Cardiac fibroblast (primary cell): ENCODE measurements at regions not wholly inside any gene's neighbourhood (a gene's known extent, or its start where the extent isn't known, plus 50 kb on each side); places are given as distances from the start of the nearest gene placed in this dataset.

ENCODE experiments used
- DNase-seq, 2 donors: peaks; one replicate each; pipeline versions ENCODE4 v3.0.0 to v3.0.0-alpha.2; 2010; ENCODE audit warnings: low read depth in 2 of 2
- H3K4me3 ChIP-seq, 2 donors: replicated peaks in 1 of 2; 1 replicate in 1 of 2; 2 replicates in 1 of 2; pipeline ENCODE4 v1.5.1; 2011; ENCODE audit warnings: low read depth in 2 of 2, low read length in 2 of 2, mild to moderate bottlenecking in 2 of 2, moderate library complexity in 1 of 2
- TF ChIP-seq, protein P1 (sequence below): IDR thresholded peaks from one replicate; pipeline ENCODE4 v1.5.1; 2011; ENCODE audit warnings: low read depth, mild to moderate bottlenecking, low read length, inconsistent platforms

GRCh38 chr5:171578049-171578828 is 158.8 kb downstream of the FGF18 start:
- DNase-seq: peak in 1 of 2 donors; percentile 26
- TF ChIP-seq, protein P1, sequence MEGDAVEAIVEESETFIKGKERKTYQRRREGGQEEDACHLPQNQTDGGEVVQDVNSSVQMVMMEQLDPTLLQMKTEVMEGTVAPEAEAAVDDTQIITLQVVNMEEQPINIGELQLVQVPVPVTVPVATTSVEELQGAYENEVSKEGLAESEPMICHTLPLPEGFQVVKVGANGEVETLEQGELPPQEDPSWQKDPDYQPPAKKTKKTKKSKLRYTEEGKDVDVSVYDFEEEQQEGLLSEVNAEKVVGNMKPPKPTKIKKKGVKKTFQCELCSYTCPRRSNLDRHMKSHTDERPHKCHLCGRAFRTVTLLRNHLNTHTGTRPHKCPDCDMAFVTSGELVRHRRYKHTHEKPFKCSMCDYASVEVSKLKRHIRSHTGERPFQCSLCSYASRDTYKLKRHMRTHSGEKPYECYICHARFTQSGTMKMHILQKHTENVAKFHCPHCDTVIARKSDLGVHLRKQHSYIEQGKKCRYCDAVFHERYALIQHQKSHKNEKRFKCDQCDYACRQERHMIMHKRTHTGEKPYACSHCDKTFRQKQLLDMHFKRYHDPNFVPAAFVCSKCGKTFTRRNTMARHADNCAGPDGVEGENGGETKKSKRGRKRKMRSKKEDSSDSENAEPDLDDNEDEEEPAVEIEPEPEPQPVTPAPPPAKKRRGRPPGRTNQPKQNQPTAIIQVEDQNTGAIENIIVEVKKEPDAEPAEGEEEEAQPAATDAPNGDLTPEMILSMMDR: no peak
- H3K4me3 ChIP-seq: no peak overlapping the region

GRCh38 chr5:171578829-171579491 is 159.5 kb downstream of the FGF18 start:
- no peak overlapping the region for H3K4me3 ChIP-seq
- TF ChIP-seq, protein P1: no peak
- no peak for DNase-seq

GRCh38 chr5:171579976-171580411 is 160.5 kb downstream of the FGF18 start:
- H3K4me3 ChIP-seq: no peak overlapping the region
- TF ChIP-seq, protein P1: no peak
- peak in 1 of 2 donors; percentile 44 for DNase-seq

DNA sequence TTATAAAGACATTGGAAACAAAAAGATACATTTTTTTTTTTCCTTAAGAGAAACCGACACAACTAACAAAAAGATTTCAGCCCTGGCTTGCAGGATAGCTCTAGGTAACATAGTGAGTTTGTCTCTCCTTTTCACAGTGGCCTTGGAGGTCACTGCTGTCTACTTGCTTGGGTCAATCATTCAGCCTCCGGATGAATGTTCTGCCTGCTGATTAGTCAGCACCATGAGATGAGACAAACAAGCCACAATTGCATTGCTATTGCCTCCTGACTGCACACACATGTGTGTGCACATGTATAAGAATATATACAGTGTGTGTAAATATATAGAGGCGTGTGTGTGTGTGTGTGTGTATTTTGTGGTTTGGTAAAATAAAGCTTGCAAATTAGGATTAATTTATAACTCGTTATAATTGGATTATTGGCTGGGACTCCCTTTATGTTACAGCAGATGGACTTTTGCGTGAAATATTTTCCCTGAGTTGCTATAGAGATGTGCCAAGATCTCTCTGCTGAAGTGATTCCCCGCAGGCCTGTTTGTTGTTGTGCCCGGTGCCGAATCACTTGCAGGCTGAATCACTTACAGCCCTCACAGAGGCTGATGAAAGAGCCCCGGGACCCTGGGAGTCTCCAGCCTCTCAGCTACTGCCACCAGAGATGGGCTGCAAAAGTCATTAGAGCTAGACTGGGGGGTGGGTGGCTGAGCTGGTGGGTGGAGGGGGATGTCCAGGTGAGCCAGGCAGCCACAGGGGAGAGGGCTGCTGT is 161.2 kb downstream of the FGF18 start:
- peak; percentile 44 to 45 for DNase-seq
- TF ChIP-seq, protein P1: no peak
- no peak overlapping the region for H3K4me3 ChIP-seq

DNA sequence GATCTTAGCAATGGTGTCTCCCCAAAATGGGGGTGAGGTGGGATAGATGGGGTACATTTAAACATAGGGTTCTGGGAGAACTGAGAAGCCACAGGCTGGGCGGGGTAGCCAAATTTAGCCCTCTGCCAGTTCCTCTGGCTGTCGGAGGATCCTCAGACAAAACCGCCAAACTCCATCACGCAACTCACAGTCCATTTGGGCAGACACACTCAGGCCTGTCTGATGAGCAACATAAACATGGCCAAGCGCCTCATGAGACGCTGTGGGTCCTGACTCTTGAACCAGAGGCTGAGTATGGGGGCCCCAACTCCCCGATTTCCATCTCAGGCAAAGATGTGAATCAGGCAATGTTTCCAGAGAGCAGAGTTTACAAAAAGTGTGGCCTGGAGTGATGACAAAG is 162.3 kb downstream of the FGF18 start:
- H3K4me3 ChIP-seq: no peak overlapping the region
- TF ChIP-seq, protein P1: no peak
- no peak for DNase-seq

- TF ChIP-seq, protein P1: no peak
- no peak for DNase-seq
- no peak overlapping the region for H3K4me3 ChIP-seq
Observed at GRCh38 chr5:171582849-171583248, 163.4 kb downstream of the FGF18 start.
